Ascending aorta (tissue), 2 donors: ENCODE measurements at regions not wholly inside any gene's neighbourhood (a gene's known extent, or its start where the extent isn't known, plus 50 kb on each side); places are given as distances from the start of the nearest gene placed in this dataset.

Experiments used
- DNase-seq, 2 donors: peaks; one replicate each; pipeline ENCODE4 v3.0.0-alpha.2; 2019; ENCODE audit warnings: low spot score in 2 of 2
- H3K27ac ChIP-seq, 2 donors: fragments of 200-600 bp; sonication (generic); one replicate each; pipeline ENCODE4 v1.5.1; 2016 to 2017; ENCODE audit warnings: mild to moderate bottlenecking in 1 of 2
- H3K27me3 ChIP-seq: fragments of 200-600 bp; sonication (generic); one replicate; pipeline ENCODE4 v1.5.1; 2017
- H3K36me3 ChIP-seq, 2 donors: fragments of 200-600 bp; sonication (generic); one replicate each; pipeline ENCODE4 v1.5.1; 2016
- H3K4me1 ChIP-seq, 2 donors: fragments of 200-600 bp; sonication (generic); one replicate each; pipeline ENCODE4 v1.5.1; 2016 to 2017; ENCODE audit warnings: mild to moderate bottlenecking in 1 of 2
- H3K4me3 ChIP-seq, 2 donors: fragments of 200-600 bp; sonication (generic); one replicate each; pipeline ENCODE4 v1.5.1; 2016 to 2017; ENCODE audit warnings: mild to moderate bottlenecking in 1 of 2
- H3K9me3 ChIP-seq, 2 donors: fragments of 200-600 bp; sonication (generic); one replicate each; pipeline ENCODE4 v1.5.1; 2016
- CTCF ChIP-seq, 3 experiments: fragments of 200-600 bp in 2 of 3; fragments of 450-650 bp in 1 of 3; sonication (generic) in 2 of 3; IDR thresholded peaks; one replicate each; pipeline ENCODE4 v1.5.1; 2016 to 2019; ENCODE audit warnings: antibody characterized with exemption in 3 of 3, mild to moderate bottlenecking in 1 of 3, moderate library complexity in 1 of 3
- intact Hi-C: fragments of 100-400 bp; cut with DNase I; formaldehyde crosslinking; loops from one replicate; pipeline ENCODE4 v1.15.1; 2023

- TF ChIP-seq CTCF (IDR thresholded peaks at IDR 0.05), result no peak
- Histone ChIP-seq H3K4me1 (no peaks in the 10 kb centered on the region), H3K27ac (no peak overlapping the region), H3K27me3 (no peaks in the 10 kb centered on the region), H3K4me3 (no peak overlapping the region), H3K9me3 (no peaks in the 10 kb centered on the region), H3K36me3 (no peaks in the 10 kb centered on the region)
- no peak for DNase-seq
- intact Hi-C loops, result no loop called here
Observed at GRCh38 chrX:122004127-122004526, 956.7 kb downstream of the GLUD2 start.

GRCh38 chrX:122026665-122027064 is 979.3 kb downstream of the GLUD2 start:
- H3K4me3 ChIP-seq, result no peak overlapping the region
- intact Hi-C loops, result no loop called here
- TF ChIP-seq CTCF (IDR thresholded peaks at IDR 0.05), result no peak

GRCh38 chrX:122046226-122046625 is 998.8 kb downstream of the GLUD2 start:
- TF ChIP-seq CTCF (IDR thresholded peaks at IDR 0.05), result no peak
- no peak for DNase-seq

More at GRCh38 chrX:122026665-122027064, 979.3 kb downstream of the GLUD2 start:
- Histone ChIP-seq H3K27ac (no peak overlapping the region), H3K4me1 (no peaks in the 10 kb centered on the region), H3K27me3 (no peaks in the 10 kb centered on the region), H3K9me3 (no peaks in the 10 kb centered on the region), H3K36me3 (no peaks in the 10 kb centered on the region)
- DNase-seq, result no peak

GRCh38 chrX:122046815-122047214 is 999.4 kb downstream of the GLUD2 start:
- H3K27me3 ChIP-seq, result no peaks in the 10 kb centered on the region
- no peak for TF ChIP-seq CTCF (IDR thresholded peaks at IDR 0.05)
- H3K4me3 ChIP-seq, result no peak overlapping the region
- H3K36me3 ChIP-seq, result no peaks in the 10 kb centered on the region
- H3K4me1 ChIP-seq, result no peaks in the 10 kb centered on the region
- intact Hi-C loops, result no loop called here
- H3K27ac ChIP-seq, result no peak overlapping the region
- no peak for DNase-seq
- H3K9me3 ChIP-seq, result no peaks in the 10 kb centered on the region

More at GRCh38 chrX:122046226-122046625, 998.8 kb downstream of the GLUD2 start:
- H3K4me3 ChIP-seq, result no peak overlapping the region
- no peak overlapping the region for H3K27ac ChIP-seq
- no peaks in the 10 kb centered on the region for H3K27me3 ChIP-seq
- no peaks in the 10 kb centered on the region for H3K4me1 ChIP-seq
- H3K36me3 ChIP-seq, result no peaks in the 10 kb centered on the region
- intact Hi-C loops, result no loop called here
- no peaks in the 10 kb centered on the region for H3K9me3 ChIP-seq

GRCh38 chrX:122047261-122047660 is 999.9 kb downstream of the GLUD2 start:
- no peak for DNase-seq
- Histone ChIP-seq H3K9me3 (no peaks in the 10 kb centered on the region), H3K27ac (no peak overlapping the region), H3K36me3 (no peaks in the 10 kb centered on the region), H3K27me3 (no peaks in the 10 kb centered on the region), H3K4me1 (no peaks in the 10 kb centered on the region), H3K4me3 (no peak overlapping the region)
- no peak for TF ChIP-seq CTCF (IDR thresholded peaks at IDR 0.05)
- intact Hi-C loops, result no loop called here

GRCh38 chrX:122055460-122055859 is 1008.0 kb downstream of the GLUD2 start:
- Histone ChIP-seq H3K4me3 (no peak overlapping the region), H3K9me3 (no peaks in the 10 kb centered on the region)

More at GRCh38 chrX:122055460-122055859, 1008.0 kb downstream of the GLUD2 start:
- Histone ChIP-seq H3K36me3 (no peaks in the 10 kb centered on the region), H3K27ac (no peak overlapping the region), H3K4me1 (no peaks in the 10 kb centered on the region), H3K27me3 (no peaks in the 10 kb centered on the region)
- no peak for TF ChIP-seq CTCF (IDR thresholded peaks at IDR 0.05)
- intact Hi-C loops, result no loop called here
- no peak for DNase-seq
